Frontal cortex (tissue), 3 donors: ENCODE measurements at regions not wholly inside any gene's neighbourhood (a gene's known extent, or its start where the extent isn't known, plus 50 kb on each side); places are given as distances from the start of the nearest gene placed in this dataset.
A peak's percentile ranks its signal among the peaks of the same experiment; 100 is the strongest.

Experiments
- DNase-seq, 2 donors: peaks; one replicate each; pipeline ENCODE4 v3.0.0; 2012; ENCODE audit warnings: low spot score in 2 of 2
- FAIRE-seq: peaks from 2 replicates; lab custom pipeline; 2012; peaks lifted over from hg19 to GRCh38; lab: Jason Lieb, UNC
- donor health status: control.
- donor health status: control.
- donor health status: control.

- FAIRE-seq (no peak), DNase-seq (no peak)
Observed at GRCh38 chr17:14715561-14715960, 414.7 kb downstream of the HS3ST3B1 start.

GRCh38 chr17:14712611-14713021, 411.7 kb downstream of the HS3ST3B1 start:
- DNase-seq, result no peak
- FAIRE-seq, result no peak

GRCh38 chr17:14704121-14704520, 403.2 kb downstream of the HS3ST3B1 start:
- FAIRE-seq (no peak), DNase-seq (no peak)

- FAIRE-seq (no peak), DNase-seq (no peak)
Observed at GRCh38 chr17:14701886-14702285, 401.0 kb downstream of the HS3ST3B1 start.

GRCh38 chr17:14699574-14700185, 398.8 kb downstream of the HS3ST3B1 start:
- FAIRE-seq (no peak), DNase-seq (no peak)

GRCh38 chr17:14693382-14693781, 392.5 kb downstream of the HS3ST3B1 start:
- DNase-seq (no peak), FAIRE-seq (no peak)

- FAIRE-seq (peak; percentile 94), DNase-seq (no peak)
Observed at GRCh38 chr17:14690704-14691103, 389.8 kb downstream of the HS3ST3B1 start.

- FAIRE-seq, result no peak
- DNase-seq, result no peak
Observed at GRCh38 chr17:14688134-14688533, 387.3 kb downstream of the HS3ST3B1 start.

- no peak for FAIRE-seq
- no peak for DNase-seq
Observed at GRCh38 chr17:14672830-14673229, 371.9 kb downstream of the HS3ST3B1 start.

- DNase-seq (no peak), FAIRE-seq (no peak)
Observed at GRCh38 chr17:14670861-14671260, 370.0 kb downstream of the HS3ST3B1 start.

- FAIRE-seq (no peak), DNase-seq (no peak)
Observed at GRCh38 chr17:14664511-14664910, 363.6 kb downstream of the HS3ST3B1 start.

GRCh38 chr17:14641117-14641516, 340.2 kb downstream of the HS3ST3B1 start:
- FAIRE-seq (no peak), DNase-seq (no peak)

- FAIRE-seq (no peak), DNase-seq (no peak)
Observed at GRCh38 chr17:14637260-14637659, 336.4 kb downstream of the HS3ST3B1 start.

GRCh38 chr17:14630621-14631020, 329.7 kb downstream of the HS3ST3B1 start:
- FAIRE-seq, result no peak
- DNase-seq, result no peak

GRCh38 chr17:14630046-14630445, 329.2 kb downstream of the HS3ST3B1 start:
- FAIRE-seq (no peak), DNase-seq (no peak)

GRCh38 chr17:14622615-14623101, 321.8 kb downstream of the HS3ST3B1 start:
- no peak for FAIRE-seq
- no peak for DNase-seq

GRCh38 chr17:14621826-14622614, 321.1 kb downstream of the HS3ST3B1 start:
- FAIRE-seq (no peak), DNase-seq (no peak)

- no peak for FAIRE-seq
- no peak for DNase-seq
Observed at GRCh38 chr17:14619821-14620220, 318.9 kb downstream of the HS3ST3B1 start.

GRCh38 chr17:14616528-14616927, 315.6 kb downstream of the HS3ST3B1 start:
- FAIRE-seq (no peak), DNase-seq (no peak)

GRCh38 chr17:14605267-14605599, 304.4 kb downstream of the HS3ST3B1 start:
- FAIRE-seq (no peak), DNase-seq (peak in 1 of 2 donors; percentile 1)

GRCh38 chr17:14604591-14605266, 303.8 kb downstream of the HS3ST3B1 start:
- no peak for FAIRE-seq
- DNase-seq, result no peak
